ENCODE measurements at regions not wholly inside any gene's neighbourhood (a gene's known extent, or its start where the extent isn't known, plus 50 kb on each side); places are given as distances from the start of the nearest gene placed in this dataset.

DNA sequence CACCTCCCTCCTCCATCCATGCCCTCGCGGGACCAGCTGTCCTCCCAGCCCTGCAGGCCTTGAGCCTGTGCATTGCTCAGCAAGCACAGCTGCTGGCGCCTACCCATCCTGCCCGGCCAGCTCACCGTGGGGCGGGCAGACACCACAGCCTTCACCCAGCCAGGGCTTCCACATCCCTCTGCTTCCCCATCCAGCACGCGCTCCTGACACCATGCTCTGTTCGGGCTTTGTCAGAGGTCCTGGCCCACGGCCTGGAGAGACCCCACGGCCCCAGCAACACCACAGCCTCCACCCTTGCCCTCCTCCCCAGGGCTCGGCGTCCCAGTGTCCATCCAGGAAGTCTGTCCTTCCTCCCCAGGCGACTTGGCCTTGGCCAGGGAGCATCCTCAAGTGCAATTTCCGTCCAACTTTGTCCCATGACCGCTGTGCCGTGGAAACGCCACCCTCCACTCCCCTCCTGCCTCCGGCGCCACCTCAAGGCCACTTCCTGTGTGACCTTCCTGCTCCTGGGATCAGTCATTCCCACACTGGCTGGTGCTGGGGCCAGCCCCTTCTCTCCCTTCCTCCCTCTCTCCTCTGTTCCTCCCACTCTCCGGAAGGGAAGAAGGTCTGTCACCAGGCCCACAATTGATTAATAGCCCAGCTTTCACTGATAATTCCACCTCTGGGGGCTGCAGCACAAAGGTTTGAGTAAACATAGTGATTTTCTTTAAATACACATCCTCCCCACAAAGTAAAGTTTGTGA is 71.5 kb upstream of the SMNDC1 start:
- DNase-seq = no peak

GRCh38 chr10:110376767-110377160 is 72.0 kb upstream of the SMNDC1 start:
- DNase-seq = no peak

GRCh38 chr10:110378006-110378405 is 73.3 kb upstream of the SMNDC1 start:
- DNase-seq = no peak

DNA sequence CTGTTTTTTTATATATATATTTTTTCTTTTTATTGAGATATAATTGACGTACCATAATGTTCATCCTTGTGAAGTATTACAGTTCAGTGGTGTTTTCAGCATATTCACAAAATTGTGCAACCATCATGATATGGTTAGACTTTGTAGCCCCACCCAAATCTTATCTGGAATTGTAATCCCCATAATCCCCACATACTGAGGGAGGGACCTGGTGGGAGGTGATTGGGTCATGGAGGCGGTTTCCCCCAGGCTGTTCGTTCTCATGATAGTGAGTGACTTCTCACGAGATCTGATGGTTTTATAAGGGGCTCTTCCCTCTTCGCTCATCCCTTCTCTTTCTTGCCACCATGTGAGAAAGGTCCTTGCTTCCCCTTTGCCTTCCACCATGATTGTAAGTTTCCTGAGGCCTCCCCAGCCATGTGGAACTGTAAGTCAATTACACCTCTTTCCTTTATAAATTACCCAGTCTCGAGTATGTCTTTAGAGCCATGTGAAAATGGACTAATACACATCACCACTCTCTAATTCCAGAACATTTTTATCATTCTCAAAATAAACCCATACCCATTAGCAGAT is 73.9 kb upstream of the SMNDC1 start:
- DNase-seq = no peak

DNA sequence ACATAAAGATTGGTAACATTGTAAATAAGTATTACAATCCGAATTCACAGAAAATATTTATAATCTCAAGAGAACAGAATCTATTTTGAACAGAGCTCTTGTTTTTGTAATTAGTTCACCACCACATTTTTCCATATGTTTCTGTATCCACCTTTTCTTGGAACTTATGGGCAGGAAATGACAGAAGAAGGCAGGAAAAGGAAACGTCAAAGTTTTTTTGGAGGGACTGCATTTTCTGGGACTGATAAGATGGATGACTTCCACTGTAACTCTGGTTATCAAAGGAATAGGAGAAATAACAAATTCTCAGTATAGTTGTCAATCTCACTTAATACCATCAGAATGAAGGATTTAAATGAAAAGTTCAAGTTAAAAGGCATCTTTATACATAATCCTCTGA is 75.1 kb upstream of the SMNDC1 start:
- DNase-seq = no peak

- DNase-seq = no peak
These were observed 75.6 kb upstream of the SMNDC1 start for GRCh38 chr10:110380293-110380692.

DNA sequence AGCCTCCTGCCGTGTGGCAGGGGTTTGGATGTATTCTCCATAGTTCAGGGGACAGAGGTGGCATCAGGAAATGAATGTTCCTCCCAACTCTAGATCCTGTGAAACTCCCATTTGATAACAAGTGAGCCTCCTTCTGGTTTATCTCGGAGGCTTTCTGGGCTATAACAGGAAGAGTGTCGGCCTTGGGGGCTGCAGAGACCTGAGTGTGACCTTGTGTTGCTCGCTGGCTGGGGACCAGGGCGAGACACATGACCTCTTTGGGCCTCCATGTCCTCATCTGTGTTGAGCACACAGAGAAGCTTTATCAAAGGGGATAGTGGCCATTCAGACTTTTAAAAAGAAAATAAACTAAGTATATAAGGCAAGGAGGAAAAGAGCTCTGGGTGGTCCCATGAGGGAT is 78.0 kb upstream of the SMNDC1 start:
- DNase-seq = no peak

GRCh38 chr10:110387617-110387982 is 82.9 kb upstream of the SMNDC1 start:
- no peak for DNase-seq

GRCh38 chr10:110387983-110388686 is 83.4 kb upstream of the SMNDC1 start:
- DNase-seq = peak; percentile 37 to 89

- DNase-seq = no peak
These were observed 84.0 kb upstream of the SMNDC1 start for GRCh38 chr10:110388687-110389052.

- no peak for DNase-seq
These were observed 84.5 kb upstream of the SMNDC1 start for GRCh38 chr10:110389255-110389654.

DNA sequence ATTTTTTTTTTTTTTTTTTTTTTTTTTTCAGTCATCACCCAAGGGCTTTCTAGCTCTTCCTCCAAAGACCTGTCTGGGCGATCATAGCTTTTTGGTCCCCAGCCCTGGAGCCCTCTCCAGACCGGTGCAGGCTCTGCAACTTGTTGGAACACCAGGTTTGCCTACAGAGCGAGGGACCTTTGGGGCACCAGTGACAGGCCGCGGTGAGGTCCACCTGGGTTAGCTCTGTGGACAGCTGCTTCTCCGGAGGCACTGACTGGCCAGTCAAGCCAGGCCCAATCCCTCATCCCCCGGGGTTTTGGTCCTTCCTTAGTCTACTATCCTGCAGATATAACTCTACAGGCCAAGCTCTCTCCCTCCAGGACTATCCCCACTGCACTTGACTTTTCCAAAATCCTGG is 86.8 kb upstream of the SMNDC1 start:
- no peak for DNase-seq

DNA sequence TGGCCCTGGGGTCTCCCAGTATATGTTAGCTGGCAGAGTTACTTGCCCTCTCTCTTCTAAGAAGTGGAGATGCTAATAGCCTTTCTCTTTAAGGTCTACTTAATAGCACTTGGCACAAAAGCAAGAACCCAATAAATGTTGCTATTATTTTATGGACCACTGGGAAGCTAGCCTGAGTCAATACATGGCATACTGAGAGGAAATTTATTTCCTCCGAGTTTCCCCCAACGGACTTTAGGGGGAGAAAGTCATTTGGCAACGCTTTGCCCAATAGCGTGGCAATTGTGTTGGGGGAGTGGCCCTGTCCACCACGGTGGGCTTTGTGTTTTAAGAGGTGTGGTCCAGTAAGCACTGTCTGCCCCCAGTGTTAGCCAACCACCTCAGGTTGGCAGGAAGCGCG is 87.4 kb upstream of the SMNDC1 start:
- no peak for DNase-seq

- no peak for DNase-seq
These were observed 88.4 kb upstream of the SMNDC1 start for GRCh38 chr10:110392868-110393740.

DNA sequence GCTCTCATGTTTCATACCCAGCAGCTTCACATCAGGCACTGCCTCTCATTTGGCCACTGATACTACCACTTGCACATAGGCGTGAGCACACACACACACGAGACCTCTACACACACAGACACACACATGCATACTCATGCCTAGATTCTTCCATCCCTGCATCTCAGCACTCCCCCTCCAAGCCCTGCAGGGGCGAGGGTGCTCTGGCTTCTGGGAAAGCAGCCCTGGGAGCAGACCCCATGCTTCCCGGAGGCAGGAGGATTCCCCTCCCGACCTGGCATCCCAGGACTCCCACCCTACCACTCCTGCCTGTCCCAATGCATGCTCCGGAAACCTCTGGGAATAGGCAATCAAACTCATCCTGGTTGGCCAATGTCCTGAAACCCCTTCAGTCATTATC is 89.1 kb upstream of the SMNDC1 start:
- DNase-seq = no peak

DNA sequence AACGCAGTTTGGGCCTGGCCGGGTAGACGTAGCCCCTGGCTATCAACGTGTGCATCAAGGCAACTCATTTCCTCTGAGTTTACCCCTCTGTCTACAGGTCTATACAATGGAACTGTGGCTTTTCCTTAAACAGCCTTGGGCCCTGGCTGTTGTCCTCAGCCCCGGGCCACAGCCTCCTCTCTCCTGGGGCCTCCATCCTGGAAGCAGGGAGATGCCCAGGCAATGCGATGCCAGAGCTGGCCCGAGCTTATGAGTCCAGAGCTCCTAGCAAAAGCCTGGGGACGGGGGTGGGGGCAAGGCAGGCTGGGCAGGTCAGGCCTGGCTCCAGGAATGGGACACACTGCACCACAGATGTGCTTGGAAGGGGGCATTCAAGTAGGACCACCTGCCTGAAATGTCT is 89.6 kb upstream of the SMNDC1 start:
- DNase-seq = no peak

- DNase-seq = no peak
These were observed 90.2 kb upstream of the SMNDC1 start for GRCh38 chr10:110394898-110395297.

DNA sequence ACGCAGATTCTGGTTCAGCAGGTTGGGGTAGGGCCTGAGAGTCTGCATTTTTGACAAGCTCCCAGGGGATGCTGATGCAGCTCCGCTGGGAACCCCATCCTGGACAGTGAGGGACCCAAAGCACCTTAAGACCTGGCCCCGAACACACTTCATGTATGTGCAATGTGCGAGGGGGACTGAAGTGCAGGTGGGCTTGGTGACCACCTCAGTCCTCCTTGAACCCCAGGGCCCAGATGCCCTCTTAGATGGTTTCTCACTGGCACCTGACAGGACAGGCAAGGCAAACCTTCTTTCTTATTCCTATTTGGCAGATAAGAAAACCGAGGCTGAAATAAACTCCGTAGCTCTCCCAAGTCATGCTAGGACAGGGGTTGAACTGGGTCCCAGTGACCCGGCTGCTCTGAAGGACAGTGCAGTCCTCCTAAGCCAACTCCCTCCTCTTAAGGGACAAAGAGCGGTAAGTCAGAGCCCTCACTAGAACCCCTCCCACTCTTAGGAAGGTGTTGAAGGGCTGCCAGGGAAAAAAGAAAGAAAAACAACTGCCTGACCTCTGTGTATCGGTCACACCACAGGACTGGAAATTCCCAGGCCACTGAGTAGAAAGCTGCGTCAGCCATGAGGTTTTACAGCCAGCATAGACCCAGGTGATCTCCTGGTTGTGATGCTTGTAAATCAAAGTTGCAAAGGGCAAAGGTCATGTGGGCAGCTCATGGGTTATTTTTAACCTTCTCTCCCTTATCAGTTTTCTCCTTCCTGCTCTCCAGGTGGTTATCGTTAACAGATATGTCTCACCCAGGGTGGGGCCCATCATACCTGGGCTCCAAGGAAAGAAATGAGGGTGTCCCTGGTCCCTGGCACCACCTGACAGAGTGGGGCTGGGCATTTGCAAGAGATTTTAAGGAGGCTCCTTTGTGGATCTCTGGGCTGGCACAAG is 90.9 kb upstream of the SMNDC1 start:
- peak; percentile 14 to 22 for DNase-seq

GRCh38 chr10:110396284-110396651 is 91.5 kb upstream of the SMNDC1 start:
- DNase-seq = no peak

DNA sequence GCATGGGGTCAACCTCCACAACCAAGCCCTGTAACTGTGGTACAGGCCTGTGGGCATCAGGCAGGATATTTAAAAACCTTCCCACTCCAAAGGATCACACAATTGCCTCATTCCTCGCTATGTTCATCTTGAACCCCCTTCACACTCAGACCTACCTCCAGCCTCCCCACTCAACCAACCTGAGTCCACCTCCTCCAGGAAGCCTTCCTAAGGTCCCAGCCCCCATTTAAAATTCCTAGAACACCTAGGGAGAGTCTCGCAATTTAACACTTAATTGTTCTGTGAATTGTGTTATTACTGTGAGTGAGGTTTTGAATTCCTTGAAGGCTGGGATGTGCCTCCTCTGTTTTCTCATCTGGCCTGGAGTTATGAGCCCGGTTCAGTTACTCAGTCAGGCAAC is 93.1 kb upstream of the SMNDC1 start:
- no peak for DNase-seq

GRCh38 chr10:110398419-110399105 is 93.8 kb upstream of the SMNDC1 start:
- no peak for DNase-seq
